ENCODE measurements at regions not wholly inside any gene's neighbourhood (a gene's known extent, or its start where the extent isn't known, plus 50 kb on each side); places are given as distances from the start of the nearest gene placed in this dataset.
A peak's percentile ranks its signal among the peaks of the same experiment; 100 is the strongest.

GRCh38 chr21:28750565-28750964 lies 242.1 kb downstream of the LTN1 start:
- intact Hi-C loops (cut with DNase I): no loop called here
- no peaks in the 10 kb centered on the region for H3K27me3 ChIP-seq
- no peak overlapping the region for H3K27ac ChIP-seq
- DNase-seq (ENCODE audit: extremely low spot score in 2 of 2): no peak
- no peaks in the 10 kb centered on the region for H3K9me3 ChIP-seq
- peaks cover 14% of the 10 kb centered on the region for H3K4me1 ChIP-seq
- no peak overlapping the region for H3K4me3 ChIP-seq
- no peaks in the 10 kb centered on the region for H3K36me3 ChIP-seq
- TF ChIP-seq POLR2AphosphoS5 (IDR thresholded peaks at IDR 0.05; ENCODE audit: insufficient read depth in 1 of 2, low read depth in 1 of 2) (no peak), POLR2A (IDR thresholded peaks at IDR 0.05) (no peak)

- DNase-seq (ENCODE audit: extremely low spot score in 2 of 2): no peak
- Histone ChIP-seq H3K9me3 (no peaks in the 10 kb centered on the region), H3K27ac (no peak overlapping the region), H3K4me3 (no peak overlapping the region), H3K36me3 (no peaks in the 10 kb centered on the region), H3K4me1 (peaks cover 11% of the 10 kb centered on the region), H3K27me3 (no peaks in the 10 kb centered on the region)
- TF ChIP-seq POLR2AphosphoS5 (IDR thresholded peaks at IDR 0.05; ENCODE audit: insufficient read depth in 1 of 2, low read depth in 1 of 2) (no peak), POLR2A (IDR thresholded peaks at IDR 0.05) (no peak), CTCF (IDR thresholded peaks at IDR 0.05) (no peak)
- intact Hi-C loops (cut with DNase I): loop anchor here (5.0 kb wide), 1 partner anchor 1902 kb away; the partner anchor contains the start of gene ADAMTS1
Observed at GRCh38 chr21:28749536-28749935, 243.1 kb downstream of the LTN1 start.

- TF ChIP-seq POLR2AphosphoS5 (IDR thresholded peaks at IDR 0.05; ENCODE audit: insufficient read depth in 1 of 2, low read depth in 1 of 2) (no peak), POLR2A (IDR thresholded peaks at IDR 0.05) (no peak), CTCF (IDR thresholded peaks at IDR 0.05) (no peak)
- H3K27ac ChIP-seq: no peak overlapping the region
Observed at GRCh38 chr21:28747464-28747863, 245.2 kb downstream of the LTN1 start.

GRCh38 chr21:28746166-28746565 lies 246.5 kb downstream of the LTN1 start:
- Histone ChIP-seq H3K27me3 (no peaks in the 10 kb centered on the region), H3K36me3 (no peaks in the 10 kb centered on the region), H3K4me1 (peaks cover 5% of the 10 kb centered on the region), H3K4me3 (no peak overlapping the region), H3K27ac (no peak overlapping the region), H3K9me3 (no peaks in the 10 kb centered on the region)
- TF ChIP-seq POLR2A (IDR thresholded peaks at IDR 0.05) (no peak), POLR2AphosphoS5 (IDR thresholded peaks at IDR 0.05; ENCODE audit: insufficient read depth in 1 of 2, low read depth in 1 of 2) (no peak), CTCF (IDR thresholded peaks at IDR 0.05) (no peak)
- DNase-seq (ENCODE audit: extremely low spot score in 2 of 2): no peak
- intact Hi-C loops (cut with DNase I): loop anchor here (5.0 kb wide), 1 partner anchor 1899 kb away; the partner anchor contains the start of gene ADAMTS1

More at GRCh38 chr21:28747464-28747863, 245.2 kb downstream of the LTN1 start:
- no peak for DNase-seq (ENCODE audit: extremely low spot score in 2 of 2)
- Histone ChIP-seq H3K27me3 (no peaks in the 10 kb centered on the region), H3K9me3 (no peaks in the 10 kb centered on the region), H3K4me3 (no peak overlapping the region), H3K36me3 (no peaks in the 10 kb centered on the region), H3K4me1 (peaks cover 5% of the 10 kb centered on the region)
- intact Hi-C loops (cut with DNase I): loop anchor here (5.0 kb wide), 1 partner anchor 1900 kb away; the partner anchor contains the start of gene ADAMTS1

- peak; percentile 86 to 99 (median 89) for TF ChIP-seq CTCF (IDR thresholded peaks at IDR 0.05)
- TF ChIP-seq POLR2A (IDR thresholded peaks at IDR 0.05): no peak
- TF ChIP-seq POLR2AphosphoS5 (IDR thresholded peaks at IDR 0.05; ENCODE audit: insufficient read depth in 1 of 2, low read depth in 1 of 2): peak in 1 of 2 donors; percentile 29
- no peak for DNase-seq (ENCODE audit: extremely low spot score in 2 of 2)
- peak overlapping the region; percentile 43 to 46 for H3K4me3 ChIP-seq
Observed at GRCh38 chr21:28745131-28746016, 247.3 kb downstream of the LTN1 start.

More at GRCh38 chr21:28745131-28746016, 247.3 kb downstream of the LTN1 start:
- Histone ChIP-seq H3K27me3 (no peaks in the 10 kb centered on the region), H3K27ac (peak overlapping the region; percentile 87), H3K9me3 (no peaks in the 10 kb centered on the region), H3K4me1 (peaks cover 5% of the 10 kb centered on the region), H3K36me3 (no peaks in the 10 kb centered on the region)
- intact Hi-C loops (cut with DNase I): loop anchor here (5.0 kb wide), 1 partner anchor 1898 kb away; the partner anchor contains the start of gene ADAMTS1

Data from vagina (tissue), 2 donors.